Caco-2 (cell line): ENCODE measurements at regions not wholly inside any gene's neighbourhood (a gene's known extent, or its start where the extent isn't known, plus 50 kb on each side); places are given as distances from the start of the nearest gene placed in this dataset.

Source experiments
- BruUV-seq: library from RNA; stranded (reverse); fragments of 400-500 nt; replicated peaks from 2 replicates; lab custom pipeline; 2021; lab: Mats Ljungman, UMichigan
- CTCF ChIA-PET: fragments of 300-600 bp; sonication (Branson Sonifier 250); formaldehyde crosslinking; loops from one replicate; lab custom pipeline; 2022; ENCODE audit warnings: antibody characterized with exemption; lab: Charles Lee
- POLR2A ChIA-PET: fragments of 300-600 bp; sonication (Branson Sonifier 250); formaldehyde crosslinking; loops from one replicate; lab custom pipeline; 2022; ENCODE audit warnings: antibody characterized with exemption; lab: Charles Lee
- DNase-seq, 2 experiments: peaks; one replicate each; pipeline versions ENCODE4 v3.0.0 to v3.0.0-alpha.2; 2020 to 2022
- H3K27me3 ChIP-seq: replicated peaks from 2 replicates; pipeline ENCODE4 v1.6.0; 2011; ENCODE audit warnings: low read length; ENCODE audit not compliant: control insufficient read depth, insufficient read depth
- H3K36me3 ChIP-seq: 2 replicates; pipeline ENCODE4 v1.5.1; 2011; ENCODE audit warnings: low read length; ENCODE audit not compliant: control insufficient read depth, insufficient read depth
- H3K4me1 ChIP-seq: fragments of 250-450 bp; sonication (Bioruptor Pico); 2 replicates; pipeline ENCODE4 v1.5.1; 2020; ENCODE audit warnings: mild to moderate bottlenecking
- H3K4me3 ChIP-seq: 2 replicates; pipeline ENCODE4 v1.5.1; 2011; ENCODE audit warnings: low read depth, mild to moderate bottlenecking, control low read depth, low read length
- H3K9me3 ChIP-seq: fragments of 250-450 bp; sonication (Bioruptor Pico); 2 replicates; pipeline ENCODE4 v1.5.1; 2020; ENCODE audit warnings: mild to moderate bottlenecking, moderate library complexity
- H3K27ac Mint-ChIP-seq: one replicate; pipeline ENCODE4 v1.8.0; 2022; ENCODE audit warnings: mixed read lengths; ENCODE audit not compliant: unreplicated experiment
- H3K27me3 Mint-ChIP-seq: one replicate; pipeline ENCODE4 v1.8.0; 2022; ENCODE audit warnings: mixed read lengths; ENCODE audit not compliant: insufficient read depth, unreplicated experiment
- H3K36me3 Mint-ChIP-seq: one replicate; pipeline ENCODE4 v1.8.0; 2022; ENCODE audit warnings: mild to moderate bottlenecking, mixed read lengths; ENCODE audit not compliant: insufficient read depth, unreplicated experiment
- H3K4me1 Mint-ChIP-seq: one replicate; pipeline ENCODE4 v1.8.0; 2022; ENCODE audit warnings: low read depth, mixed read lengths; ENCODE audit not compliant: unreplicated experiment
- H3K4me3 Mint-ChIP-seq: one replicate; pipeline ENCODE4 v1.8.0; 2022; ENCODE audit warnings: mild to moderate bottlenecking, moderate library complexity, mixed read lengths; ENCODE audit not compliant: unreplicated experiment
- H3K9me3 Mint-ChIP-seq: one replicate; pipeline ENCODE4 v1.8.0; 2022; ENCODE audit warnings: mixed read lengths; ENCODE audit not compliant: unreplicated experiment
- CTCF ChIP-seq, 2 experiments: fragments of 200-600 bp in 1 of 2; IDR thresholded peaks; 1 replicate in 1 of 2; 2 replicates in 1 of 2; pipeline versions ENCODE4 v1.5.1 to v1.8.0; 2011 to 2022; ENCODE audit warnings: antibody characterized with exemption in 1 of 2, control low read depth in 1 of 2, inconsistent platforms in 1 of 2, low read depth in 1 of 2, low read length in 1 of 2, mild to moderate bottlenecking in 1 of 2, moderate library complexity in 1 of 2; ENCODE audit not compliant: insufficient read depth in 1 of 2, severe bottlenecking in 1 of 2, unreplicated experiment in 1 of 2
- intact Hi-C: fragments of 100-400 bp; cut with micrococcal nuclease; formaldehyde crosslinking; loops from one replicate; pipeline ENCODE4 v1.10.0; 2022; ENCODE audit not compliant: unreplicated experiment

GRCh38 chr1:229180161-229180560 is 90.8 kb upstream of the RAB4A start:
- Histone ChIP-seq H3K4me1 (no peaks in the 10 kb centered on the region), H3K4me3 (no peak overlapping the region), H3K9me3 (no peaks in the 10 kb centered on the region), H3K27me3 (no peaks in the 10 kb centered on the region), H3K36me3 (no peaks in the 10 kb centered on the region)
- Mint-ChIP-seq H3K36me3 (no peaks in the 10 kb centered on the region), H3K27me3 (no peaks in the 10 kb centered on the region), H3K9me3 (peaks cover 7% of the 10 kb centered on the region), H3K4me1 (peaks cover 7% of the 10 kb centered on the region), H3K4me3 (no peak overlapping the region), H3K27ac (no peak overlapping the region)
- DNase-seq: no peak
- CTCF ChIA-PET: no interaction called here
- TF ChIP-seq CTCF (IDR thresholded peaks at IDR 0.05; ENCODE audit: insufficient read depth in 1 of 2, low read depth in 1 of 2, low read length in 1 of 2, severe bottlenecking in 1 of 2, unreplicated experiment in 1 of 2): no peak
- intact Hi-C loops: no loop called here
- POLR2A ChIA-PET: no interaction called here
- BruUV-seq: no TSS peak

GRCh38 chr1:229181419-229181818 is 89.5 kb upstream of the RAB4A start:
- ChIA-PET POLR2A (no interaction called here), CTCF (no interaction called here)
- Mint-ChIP-seq H3K4me1 (peaks cover 7% of the 10 kb centered on the region), H3K4me3 (no peak overlapping the region), H3K27me3 (no peaks in the 10 kb centered on the region), H3K9me3 (peaks cover 10% of the 10 kb centered on the region), H3K27ac (no peak overlapping the region), H3K36me3 (no peaks in the 10 kb centered on the region)
- Histone ChIP-seq H3K36me3 (no peaks in the 10 kb centered on the region), H3K4me1 (no peaks in the 10 kb centered on the region), H3K4me3 (no peak overlapping the region), H3K27me3 (no peaks in the 10 kb centered on the region), H3K9me3 (no peaks in the 10 kb centered on the region)
- no peak for TF ChIP-seq CTCF (IDR thresholded peaks at IDR 0.05; ENCODE audit: insufficient read depth in 1 of 2, low read depth in 1 of 2, low read length in 1 of 2, severe bottlenecking in 1 of 2, unreplicated experiment in 1 of 2)
- intact Hi-C loops: no loop called here
- no TSS peak for BruUV-seq
- no peak for DNase-seq

- no peak overlapping the region for H3K27ac Mint-ChIP-seq
- H3K9me3 Mint-ChIP-seq: peaks cover 10% of the 10 kb centered on the region
- DNase-seq: no peak
- no peaks in the 10 kb centered on the region for H3K36me3 Mint-ChIP-seq
- Histone ChIP-seq H3K4me3 (no peak overlapping the region), H3K36me3 (no peaks in the 10 kb centered on the region), H3K9me3 (no peaks in the 10 kb centered on the region), H3K4me1 (no peaks in the 10 kb centered on the region), H3K27me3 (no peaks in the 10 kb centered on the region)
- TF ChIP-seq CTCF (IDR thresholded peaks at IDR 0.05; ENCODE audit: insufficient read depth in 1 of 2, low read depth in 1 of 2, low read length in 1 of 2, severe bottlenecking in 1 of 2, unreplicated experiment in 1 of 2): no peak
- POLR2A ChIA-PET: no interaction called here
- intact Hi-C loops: no loop called here
- H3K4me3 Mint-ChIP-seq: no peak overlapping the region
- peaks cover 7% of the 10 kb centered on the region for H3K4me1 Mint-ChIP-seq
- CTCF ChIA-PET: no interaction called here
- no TSS peak for BruUV-seq
- no peaks in the 10 kb centered on the region for H3K27me3 Mint-ChIP-seq
Observed at GRCh38 chr1:229183588-229183987, 87.3 kb upstream of the RAB4A start.
